GM19467 (cell line): ENCODE measurements at regions not wholly inside any gene's neighbourhood (a gene's known extent, or its start where the extent isn't known, plus 50 kb on each side); places are given as distances from the start of the nearest gene placed in this dataset.
"Not testable (repeated sequence)": the region's sequence is repeated elsewhere in the genome, so short reads cannot be mapped to it uniquely, and the experiment has no call there.

Experiments
- ATAC-seq: cut with Tn5 transposase; IDR thresholded peaks from one replicate; pipeline ENCODE4 v1.9.1; 2021; ENCODE audit warnings: mild to moderate bottlenecking, moderate library complexity; ENCODE audit not compliant: unreplicated experiment

DNA sequence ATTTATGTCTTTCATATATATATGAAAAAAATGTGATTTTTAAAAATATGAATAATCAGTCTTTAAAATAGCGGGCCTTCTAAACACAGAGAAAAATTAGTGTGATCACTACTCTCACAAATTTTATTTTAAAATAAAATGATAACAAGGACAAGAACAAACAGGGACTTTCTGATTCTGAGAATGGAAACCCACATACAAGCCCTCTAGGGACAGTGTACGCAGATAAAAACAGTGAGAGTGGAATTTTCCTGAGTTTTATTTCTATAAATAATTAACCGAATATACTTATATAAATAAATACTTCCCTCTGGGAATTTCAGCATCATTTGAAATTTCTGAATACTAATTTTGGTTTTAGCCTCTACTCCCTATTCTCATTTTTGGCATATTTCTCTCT lies 201.4 kb upstream of the CBLB start:
- ATAC-seq = no peak

DNA sequence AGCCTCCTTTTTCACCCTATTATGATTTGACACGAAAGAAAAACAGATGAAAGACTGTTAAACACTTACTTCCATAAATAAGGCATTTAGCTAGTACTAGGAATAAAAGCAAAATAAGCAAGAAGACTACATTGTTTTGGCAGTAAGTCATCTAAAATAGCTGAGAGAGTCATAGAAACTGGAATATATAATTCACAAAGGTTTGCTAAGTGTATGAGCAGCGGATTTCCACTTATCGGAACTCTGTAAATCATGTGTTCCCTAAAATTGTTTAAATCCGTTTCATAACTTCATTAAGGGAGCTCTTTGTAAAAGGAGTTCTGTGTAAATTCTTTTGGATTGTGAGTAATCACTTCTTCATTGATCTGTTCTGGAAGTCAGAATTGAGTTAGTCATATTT lies 202.5 kb upstream of the CBLB start:
- no peak for ATAC-seq

DNA sequence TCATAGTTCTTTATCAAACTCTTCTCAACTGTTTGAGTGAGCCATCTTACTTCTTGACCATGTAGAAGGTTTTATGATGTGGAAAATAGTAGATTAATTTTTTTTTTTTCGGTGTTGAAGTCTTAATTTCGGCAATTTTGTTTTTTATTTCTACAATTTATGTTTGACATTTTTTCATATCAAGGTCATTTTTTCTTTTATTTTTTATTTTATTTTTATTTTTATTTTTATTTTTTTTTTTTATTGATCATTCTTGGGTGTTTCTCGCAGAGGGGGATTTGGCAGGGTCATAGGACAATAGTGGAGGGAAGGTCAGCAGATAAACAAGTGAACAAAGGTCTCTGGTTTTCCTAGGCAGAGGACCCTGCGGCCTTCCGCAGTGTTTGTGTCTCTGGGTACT lies 203.8 kb upstream of the CBLB start:
- not testable (repeated sequence) for ATAC-seq

DNA sequence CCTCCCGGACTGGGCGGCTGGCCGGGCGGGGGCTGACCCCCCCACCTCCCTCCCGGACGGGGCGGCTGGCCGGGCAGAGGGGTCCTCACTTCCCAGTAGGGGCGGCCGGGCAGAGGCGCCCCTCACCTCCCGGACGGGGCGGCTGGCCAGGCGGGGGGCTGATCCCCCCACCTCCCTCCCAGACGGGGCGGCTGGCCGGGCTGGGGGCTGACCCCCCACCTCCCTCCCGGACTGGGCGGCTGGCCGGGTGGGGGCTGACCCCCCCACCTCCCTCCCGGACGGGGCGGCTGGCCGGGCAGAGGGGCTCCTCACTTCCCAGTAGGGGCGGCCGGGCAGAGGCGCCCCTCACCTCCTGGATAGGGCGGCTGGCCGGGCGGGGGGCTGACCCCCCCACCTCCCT lies 205.0 kb upstream of the CBLB start:
- not testable (repeated sequence) for ATAC-seq

DNA sequence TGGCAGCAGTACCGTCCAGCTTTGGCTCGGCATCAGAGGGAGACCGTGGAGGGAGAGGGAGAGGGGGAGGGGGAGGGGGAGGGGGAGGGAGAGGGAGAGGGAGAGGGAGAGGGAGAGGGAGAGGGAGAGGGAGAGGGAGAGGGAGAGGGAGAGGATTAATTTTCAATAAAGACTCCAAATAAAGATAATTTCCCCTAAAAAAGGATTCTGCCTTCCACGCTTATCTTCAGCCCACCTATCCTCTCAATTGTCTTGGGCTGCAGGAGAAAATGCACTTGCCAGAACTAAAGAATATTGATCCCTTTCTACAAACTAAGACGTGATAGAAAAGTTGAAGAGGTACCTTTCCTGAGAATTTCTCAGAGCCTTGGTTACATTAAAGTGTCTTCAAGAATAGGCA lies 206.9 kb upstream of the CBLB start:
- ATAC-seq = not testable (repeated sequence)

DNA sequence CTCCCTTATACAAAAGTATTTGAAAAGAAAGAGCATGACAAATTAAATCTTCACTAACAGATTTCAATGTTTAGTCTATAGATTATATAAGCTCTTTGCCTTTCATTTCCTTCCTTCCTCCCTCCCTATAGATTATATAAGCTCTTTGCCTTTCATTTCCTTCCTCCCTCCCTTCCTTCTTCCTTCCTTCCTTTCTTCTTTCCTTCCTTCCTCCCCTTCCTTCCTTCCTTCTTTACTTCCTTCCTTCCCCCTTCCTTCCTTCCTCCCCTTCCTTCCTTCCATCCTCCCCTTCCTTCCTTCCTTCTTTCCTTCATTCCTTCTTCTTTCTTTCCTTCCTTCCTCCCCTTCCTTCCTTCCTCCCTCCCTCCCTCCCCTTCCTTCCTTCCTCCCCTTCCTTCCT lies 209.8 kb upstream of the CBLB start:
- ATAC-seq = no peak

DNA sequence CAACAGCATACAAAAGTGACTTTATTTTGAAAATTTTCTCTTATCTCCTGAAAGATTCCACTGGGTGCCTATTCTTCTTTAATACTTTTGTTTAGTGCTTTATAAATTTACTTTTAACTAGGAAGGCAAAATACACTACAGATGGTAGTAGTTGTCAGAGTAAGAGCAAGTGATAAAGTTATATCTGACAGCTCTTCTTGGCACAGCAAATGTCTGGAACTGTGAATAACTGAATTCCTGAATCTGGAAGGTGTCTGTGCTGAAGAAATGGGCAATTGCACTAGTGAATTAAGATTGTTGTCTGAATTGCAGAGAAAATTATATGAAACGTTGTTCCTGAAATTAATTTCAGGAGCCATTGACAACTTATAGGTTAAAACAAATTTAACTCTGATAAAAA lies 213.8 kb upstream of the CBLB start:
- ATAC-seq = no peak

DNA sequence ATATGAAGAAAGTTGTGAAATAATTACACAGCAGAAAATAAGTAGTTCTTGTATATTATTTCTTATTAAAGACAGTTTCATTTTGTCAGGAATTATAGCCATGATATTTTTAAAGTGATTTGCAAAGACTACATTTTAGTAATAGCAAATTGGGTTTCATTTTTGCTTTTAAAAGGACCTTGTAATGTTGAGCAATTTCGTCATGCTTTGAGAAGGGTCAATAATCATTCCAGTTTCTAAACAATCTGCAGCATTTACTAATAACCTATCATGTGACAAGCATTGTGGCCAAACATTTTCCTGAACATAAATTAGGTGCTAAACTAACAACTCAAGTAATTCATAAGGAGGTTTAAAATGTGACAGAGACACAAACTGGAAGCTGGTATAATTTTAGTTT lies 214.4 kb upstream of the CBLB start:
- no peak for ATAC-seq

DNA sequence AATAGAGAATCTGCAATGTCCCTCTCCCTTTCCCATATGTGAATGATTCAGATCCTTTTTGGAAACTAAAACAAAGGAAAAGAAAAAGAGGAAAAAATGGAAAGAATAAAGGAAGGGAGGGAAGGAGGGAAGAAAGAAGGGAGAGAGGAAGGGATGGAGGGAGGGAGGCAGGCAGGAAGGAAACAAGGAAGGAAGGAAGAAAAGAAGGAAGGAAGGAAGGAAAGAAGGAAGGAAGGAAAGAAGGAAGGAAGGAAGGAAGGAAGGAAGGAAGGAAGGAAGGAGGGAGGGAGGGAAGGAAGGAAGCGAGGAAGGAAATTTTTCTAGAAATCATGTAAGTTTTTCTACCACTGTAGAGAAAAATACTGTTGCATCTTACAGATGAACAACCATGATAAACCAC lies 215.0 kb upstream of the CBLB start:
- ATAC-seq = no peak

DNA sequence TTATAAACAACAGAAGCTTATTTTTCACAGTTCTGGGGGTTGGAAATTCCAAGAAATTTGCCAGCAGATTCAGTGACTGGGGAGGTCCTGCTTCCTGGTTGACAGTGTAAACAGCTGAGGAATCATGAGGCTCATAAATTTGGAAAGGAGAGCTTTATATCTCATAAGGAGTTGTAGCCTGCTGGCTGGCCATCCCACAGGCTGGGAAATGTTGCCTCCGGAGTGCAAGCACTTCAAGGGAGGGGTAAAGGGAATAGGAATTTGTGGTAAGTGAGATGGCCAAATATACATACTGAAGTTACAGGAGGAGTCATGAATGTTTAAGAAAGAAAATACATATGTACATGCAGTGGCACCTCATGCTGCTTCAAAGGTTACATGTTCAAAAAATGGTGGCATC lies 217.2 kb upstream of the CBLB start:
- ATAC-seq = no peak

DNA sequence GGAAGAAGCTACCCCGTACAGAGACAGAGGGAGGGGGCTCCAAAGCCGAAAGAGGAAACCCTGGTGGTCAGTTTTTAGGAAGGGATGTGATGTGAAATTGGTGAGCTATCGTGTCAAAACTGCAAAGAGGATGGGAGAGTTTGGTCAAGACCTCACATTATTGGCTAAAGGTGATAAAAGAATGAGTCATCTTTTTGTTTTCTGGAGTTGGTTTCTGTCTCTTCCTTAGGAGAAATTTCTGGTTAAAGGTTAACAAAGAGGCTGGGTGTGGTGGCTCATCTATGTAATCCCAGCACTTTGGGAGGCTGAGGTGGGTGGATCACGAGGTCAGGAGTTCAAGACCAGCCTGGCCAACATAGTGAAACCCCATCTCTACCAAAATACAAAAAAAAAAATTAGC lies 217.8 kb upstream of the CBLB start:
- ATAC-seq = no peak

DNA sequence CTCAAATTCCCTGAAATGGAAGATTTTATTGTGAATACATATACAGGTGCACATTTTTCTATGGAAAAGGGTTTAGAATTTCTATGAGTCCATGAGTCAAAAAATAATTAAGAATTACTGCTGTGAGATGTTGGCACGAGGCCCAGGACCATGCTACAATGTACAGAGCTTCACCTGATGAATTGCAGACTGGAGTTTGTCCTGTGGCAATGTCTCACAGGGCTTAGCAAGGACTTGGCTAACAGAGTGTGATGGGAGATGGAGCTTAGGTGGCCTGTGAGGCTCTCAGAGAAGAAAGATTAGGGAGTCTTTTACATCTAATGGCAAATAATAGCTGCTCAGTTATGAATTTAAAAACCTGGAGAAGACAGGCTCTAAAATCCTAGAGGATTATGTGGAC lies 219.5 kb upstream of the CBLB start:
- ATAC-seq = no peak

DNA sequence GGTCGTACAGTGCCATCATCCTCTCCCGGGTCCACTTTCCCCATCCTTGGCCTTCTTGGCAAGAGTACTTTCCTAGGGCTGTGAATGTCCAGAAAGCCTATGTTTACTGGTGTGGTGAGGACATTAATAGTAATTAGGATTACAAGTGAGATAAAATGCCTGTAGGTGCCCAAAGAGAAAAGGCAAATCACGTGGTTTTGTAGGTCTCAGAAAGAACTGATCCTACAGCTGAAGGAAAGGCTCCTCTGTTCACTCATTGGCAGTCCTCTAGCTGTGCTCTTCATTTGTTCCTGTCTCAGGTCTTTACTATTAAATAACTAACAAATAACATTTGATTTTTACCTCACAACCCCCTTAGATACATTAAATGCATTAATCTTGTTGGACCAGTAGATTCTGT lies 220.1 kb upstream of the CBLB start:
- no peak for ATAC-seq

DNA sequence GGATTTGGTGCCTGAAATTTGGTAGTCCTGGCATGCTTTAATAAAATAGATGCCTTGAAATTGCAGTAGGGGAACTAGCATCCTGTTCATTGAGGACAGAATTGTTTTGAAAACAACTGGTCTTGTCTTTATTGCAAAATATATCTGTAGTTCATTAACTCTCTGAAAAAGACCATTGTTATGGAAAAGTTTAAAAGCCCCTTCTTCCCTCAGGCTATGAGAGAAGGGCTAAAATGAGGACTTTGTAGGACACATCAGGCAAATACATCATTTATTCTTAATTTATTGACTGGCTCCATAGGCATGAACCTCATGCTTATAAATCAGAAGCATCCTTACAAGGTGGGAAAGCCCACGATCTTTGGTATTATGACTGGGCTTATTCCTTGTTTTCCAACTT lies 221.0 kb upstream of the CBLB start:
- ATAC-seq = no peak

DNA sequence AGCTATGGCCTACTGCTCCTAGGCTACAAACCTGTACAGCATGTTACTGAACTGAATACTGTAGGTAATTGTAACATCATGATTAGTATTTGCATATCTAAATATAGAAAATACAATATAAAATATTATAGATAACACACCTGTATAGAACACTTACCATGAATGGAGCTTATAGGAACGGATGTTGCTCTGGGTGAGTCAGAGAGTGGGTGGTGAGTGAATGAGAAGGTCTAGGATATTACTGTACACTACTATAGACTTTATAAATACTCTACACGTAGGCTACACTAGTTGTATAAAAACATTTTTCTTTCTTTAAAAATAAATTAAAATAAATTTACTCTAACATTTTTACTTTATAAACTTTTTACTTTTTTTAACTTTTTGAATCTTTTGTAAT lies 224.0 kb upstream of the CBLB start:
- ATAC-seq = no peak

DNA sequence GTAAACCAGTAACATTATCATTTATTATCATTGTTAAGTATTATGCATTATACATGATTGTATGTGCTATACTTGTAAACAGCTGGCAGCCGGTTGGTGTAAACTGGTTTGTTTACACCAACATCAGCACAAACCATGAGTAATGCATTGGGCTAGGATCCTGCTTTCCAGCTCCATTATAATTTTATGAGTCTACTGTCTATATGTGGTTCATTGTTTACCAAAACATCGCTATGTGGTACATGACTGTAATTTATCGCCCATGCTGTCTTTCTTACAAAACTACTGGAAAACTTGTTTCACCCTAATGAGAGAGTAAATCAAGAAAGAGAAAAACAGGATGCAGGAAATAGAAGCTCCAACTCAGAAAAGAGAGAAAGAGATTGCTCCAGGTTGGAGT lies 224.8 kb upstream of the CBLB start:
- ATAC-seq = no peak

DNA sequence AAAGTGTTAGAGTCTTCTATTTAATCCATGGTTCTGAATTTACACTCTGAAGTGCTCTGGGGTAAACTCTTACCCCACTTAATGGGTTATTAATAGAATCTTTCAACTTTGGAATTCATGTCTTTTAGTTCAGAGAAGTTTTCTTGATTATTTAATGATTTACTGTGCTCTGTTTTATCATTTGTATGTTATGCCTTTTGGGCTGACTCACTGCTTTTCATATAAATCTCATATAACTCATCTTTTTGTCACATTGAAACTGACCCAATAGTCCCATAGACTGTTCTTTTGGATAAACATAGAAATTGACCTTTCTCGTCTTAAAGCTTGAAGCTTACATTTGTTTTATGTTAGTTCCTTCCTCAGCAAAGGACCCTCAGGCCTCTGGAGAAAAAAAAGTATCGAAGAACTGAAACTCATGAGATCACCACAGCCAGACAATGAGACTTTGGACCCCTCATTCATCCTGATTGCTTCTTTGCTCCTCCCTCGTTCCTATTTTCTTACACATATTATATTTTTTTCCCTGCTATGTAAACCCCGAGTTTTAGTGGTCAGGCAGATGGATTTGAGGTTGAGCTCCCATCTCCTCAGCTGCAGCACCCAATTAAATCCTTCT lies 229.1 kb upstream of the CBLB start:
- no peak for ATAC-seq

DNA sequence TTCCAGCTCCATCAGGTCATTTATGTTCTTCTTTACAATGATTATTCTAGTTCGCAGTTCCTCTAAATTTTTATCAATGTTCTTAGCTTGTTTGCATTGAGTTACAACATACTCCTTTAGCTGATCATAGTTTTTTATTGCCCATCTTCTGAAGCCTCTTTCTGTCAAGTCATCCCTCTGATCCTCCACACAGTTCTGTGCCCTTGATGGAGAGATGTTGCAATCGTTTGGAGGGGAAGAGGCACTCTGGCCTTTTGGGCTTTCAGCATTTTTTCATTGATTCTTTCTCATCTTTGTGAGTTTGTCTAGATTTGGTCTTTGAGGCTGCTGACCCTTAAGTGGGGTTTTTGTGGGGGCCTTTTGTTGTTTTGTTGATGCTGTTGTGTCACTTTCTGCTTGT lies 234.6 kb upstream of the CBLB start:
- no peak for ATAC-seq

DNA sequence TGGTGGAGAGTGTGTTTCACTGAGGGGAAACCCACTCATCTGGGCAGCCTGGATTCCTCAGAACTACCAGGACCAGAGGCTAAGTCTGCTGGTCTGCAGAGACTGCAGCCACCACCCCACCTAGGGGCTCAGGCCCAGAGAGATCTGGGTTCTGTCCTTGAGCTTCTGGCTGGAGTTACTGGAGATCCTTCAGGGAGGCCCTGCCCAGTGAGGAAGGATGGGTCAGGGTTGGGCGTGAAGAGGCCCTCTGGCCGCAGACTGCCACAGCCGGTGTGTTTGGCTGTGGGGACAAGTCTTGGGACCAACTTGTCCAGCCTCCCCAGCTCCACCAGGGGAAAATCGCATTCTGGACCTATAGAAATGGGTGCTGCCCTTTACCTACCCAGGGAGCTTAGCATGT lies 235.3 kb upstream of the CBLB start:
- no peak for ATAC-seq

DNA sequence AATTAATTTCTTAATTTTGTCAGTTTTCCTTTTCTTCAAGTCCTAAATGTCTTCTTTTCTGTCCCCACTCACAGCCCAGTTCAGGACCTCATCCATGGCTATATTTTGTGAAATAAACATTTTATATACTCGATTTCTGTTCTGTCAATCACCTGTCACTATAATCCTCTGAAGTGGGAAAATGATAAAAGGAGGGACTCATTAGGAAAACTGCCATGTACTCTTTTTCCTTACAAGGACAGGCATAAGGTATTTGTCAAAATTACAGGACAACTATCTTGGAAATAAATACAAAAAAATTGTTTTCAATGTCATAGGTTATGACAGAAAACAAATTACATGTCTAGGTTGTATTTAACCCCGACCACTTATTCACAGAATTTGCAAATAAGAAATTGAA lies 240.1 kb upstream of the CBLB start:
- no peak for ATAC-seq

DNA sequence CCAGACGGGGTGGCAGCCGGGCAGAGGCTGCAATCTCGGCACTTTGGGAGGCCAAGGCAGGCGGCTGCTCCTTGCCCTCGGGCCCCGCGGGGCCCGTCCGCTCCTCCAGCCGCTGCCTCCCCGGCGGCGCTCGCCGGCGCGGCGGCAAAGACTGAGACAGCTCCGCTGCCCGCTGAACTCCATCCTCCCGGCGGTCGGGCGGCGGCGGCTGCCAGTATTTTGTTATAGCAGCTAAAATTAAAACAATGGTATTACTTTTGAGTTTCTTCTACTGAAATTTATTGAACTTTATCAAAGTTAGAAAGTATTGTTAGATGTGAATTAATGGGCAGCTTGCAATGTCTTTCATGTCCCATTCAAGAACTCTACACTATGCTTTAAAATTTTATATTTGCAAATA lies 243.7 kb upstream of the CBLB start:
- ATAC-seq = not testable (repeated sequence)

DNA sequence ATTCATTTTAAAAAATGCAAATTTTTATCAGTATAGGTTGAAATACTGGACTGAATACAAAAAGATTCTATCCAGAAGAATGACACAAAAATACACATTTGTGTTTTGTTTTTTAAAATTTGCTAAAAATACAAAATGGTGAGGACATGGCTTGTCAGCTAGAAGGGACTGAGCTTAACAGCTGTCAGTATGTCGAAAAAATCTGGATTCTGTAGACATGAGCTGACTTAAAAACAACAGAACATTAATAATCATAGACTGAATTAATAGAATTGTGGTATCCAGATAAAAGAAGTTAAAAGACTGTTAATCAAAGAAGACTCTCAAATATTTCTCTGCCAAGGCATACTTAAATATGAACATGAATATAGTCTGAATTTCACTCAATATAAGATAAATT lies 244.9 kb upstream of the CBLB start:
- ATAC-seq = no peak

DNA sequence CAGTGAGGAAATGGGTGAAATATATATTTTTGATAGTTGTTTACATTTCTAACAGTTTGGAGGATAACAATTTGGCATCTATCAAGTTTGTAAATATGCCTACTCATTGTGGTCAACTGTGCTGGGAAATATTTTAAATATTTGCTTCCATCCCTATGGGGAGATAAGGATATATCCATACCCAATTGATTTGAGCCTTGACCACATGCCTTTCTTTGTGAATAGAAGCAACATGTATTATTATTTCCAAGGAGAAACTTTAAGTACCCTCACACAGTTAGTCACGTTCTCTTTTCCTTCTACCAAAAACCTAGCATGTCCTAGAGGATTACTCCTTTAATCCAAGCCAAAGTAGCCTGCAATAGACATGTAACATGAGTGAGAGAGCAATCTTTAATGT lies 245.4 kb upstream of the CBLB start:
- no peak for ATAC-seq

DNA sequence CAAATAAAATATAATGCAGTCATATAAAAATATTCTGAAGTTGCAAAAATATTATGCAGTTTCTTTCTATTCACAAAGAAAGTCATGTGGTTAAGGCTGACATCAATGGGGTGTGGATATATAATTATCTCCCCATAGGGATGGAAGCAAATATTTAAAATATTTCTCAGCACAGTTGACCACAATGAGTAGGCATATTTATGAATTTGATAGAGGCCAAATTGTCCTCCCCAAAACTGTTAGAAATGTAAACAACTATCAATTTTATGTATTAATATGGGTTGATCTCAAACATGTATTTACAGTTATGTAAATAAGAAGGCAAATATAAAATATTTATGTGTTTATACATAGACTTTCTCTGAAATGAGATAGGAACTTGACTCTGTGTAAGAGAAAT lies 246.0 kb upstream of the CBLB start:
- no peak for ATAC-seq
